ENCODE measurements at regions not wholly inside any gene's neighbourhood (a gene's known extent, or its start where the extent isn't known, plus 50 kb on each side); places are given as distances from the start of the nearest gene placed in this dataset.

- TF ChIP-seq POU6F1 (CRISPR knock-in tag; IDR thresholded peaks at IDR 0.05; ENCODE audit: borderline replicate concordance, low read depth) (no peak), TSHZ2 (CRISPR knock-in tag; IDR thresholded peaks at IDR 0.05) (no peak), CREB5 (CRISPR knock-in tag; IDR thresholded peaks at IDR 0.05; ENCODE audit: low read depth) (no peak), ZNF8 (CRISPR knock-in tag; IDR thresholded peaks at IDR 0.05) (no peak), CSDC2 (CRISPR knock-in tag; IDR thresholded peaks at IDR 0.05) (no peak), RARB (CRISPR knock-in tag; IDR thresholded peaks at IDR 0.05) (no peak), PATZ1 (CRISPR knock-in tag; IDR thresholded peaks at IDR 0.05; ENCODE audit: borderline replicate concordance) (no peak), ZNF565 (CRISPR knock-in tag; conservative IDR thresholded peaks at IDR 0.05; ENCODE audit: low read depth) (no peak), CSRNP3 (CRISPR knock-in tag; IDR thresholded peaks at IDR 0.05) (no peak), TOX (CRISPR knock-in tag; IDR thresholded peaks at IDR 0.05; ENCODE audit: borderline replicate concordance) (no peak), ZFP3 (CRISPR knock-in tag; IDR thresholded peaks at IDR 0.05) (no peak), BACH2 (CRISPR knock-in tag; IDR thresholded peaks at IDR 0.05; ENCODE audit: borderline replicate concordance) (no peak), SNAI2 (CRISPR knock-in tag; IDR thresholded peaks at IDR 0.05) (no peak), ESRRG (CRISPR knock-in tag; IDR thresholded peaks at IDR 0.05) (no peak)
- peak; percentile 30 for ATAC-seq
Measured at GRCh38 chr5:101897914-101898313, 398.2 kb downstream of the SLCO4C1 start.

- ATAC-seq = no peak
- no peak for TF ChIP-seq RARB (CRISPR knock-in tag; IDR thresholded peaks at IDR 0.05)
- TF ChIP-seq ESRRG (CRISPR knock-in tag; IDR thresholded peaks at IDR 0.05) = no peak
- TF ChIP-seq TCF4 (CRISPR knock-in tag; IDR thresholded peaks at IDR 0.05; ENCODE audit: borderline replicate concordance) = no peak
- no peak for TF ChIP-seq PATZ1 (CRISPR knock-in tag; IDR thresholded peaks at IDR 0.05; ENCODE audit: borderline replicate concordance)
- no peak for TF ChIP-seq ZC3H10 (CRISPR knock-in tag; IDR thresholded peaks at IDR 0.05)
- no peak for TF ChIP-seq GLIS3 (CRISPR knock-in tag; IDR thresholded peaks at IDR 0.05)
- TF ChIP-seq POU6F1 (CRISPR knock-in tag; IDR thresholded peaks at IDR 0.05; ENCODE audit: borderline replicate concordance, low read depth) = no peak
- no peak for TF ChIP-seq CSDC2 (CRISPR knock-in tag; IDR thresholded peaks at IDR 0.05)
- TF ChIP-seq ISL1 (CRISPR knock-in tag; IDR thresholded peaks at IDR 0.05) = no peak
- TF ChIP-seq OSR1 (CRISPR knock-in tag; IDR thresholded peaks at IDR 0.05) = no peak
- no peak for TF ChIP-seq ZNF565 (CRISPR knock-in tag; conservative IDR thresholded peaks at IDR 0.05; ENCODE audit: low read depth)
- TF ChIP-seq TSHZ2 (CRISPR knock-in tag; IDR thresholded peaks at IDR 0.05) = no peak
- TF ChIP-seq BACH2 (CRISPR knock-in tag; IDR thresholded peaks at IDR 0.05; ENCODE audit: borderline replicate concordance) = no peak
- no peak for TF ChIP-seq CREB5 (CRISPR knock-in tag; IDR thresholded peaks at IDR 0.05; ENCODE audit: low read depth)
- no peak for TF ChIP-seq TOX (CRISPR knock-in tag; IDR thresholded peaks at IDR 0.05; ENCODE audit: borderline replicate concordance)
Measured at GRCh38 chr5:101894985-101895384, 401.1 kb downstream of the SLCO4C1 start.
